IPS-NIHi7 (cell line): ENCODE measurements at regions not wholly inside any gene's neighbourhood (a gene's known extent, or its start where the extent isn't known, plus 50 kb on each side); places are given as distances from the start of the nearest gene placed in this dataset.

ENCODE experiments used
- DNase-seq: peaks from one replicate; pipeline ENCODE4 v3.0.0; 2012; ENCODE audit warnings: mixed read lengths; ENCODE audit errors: extremely low spot score

DNA sequence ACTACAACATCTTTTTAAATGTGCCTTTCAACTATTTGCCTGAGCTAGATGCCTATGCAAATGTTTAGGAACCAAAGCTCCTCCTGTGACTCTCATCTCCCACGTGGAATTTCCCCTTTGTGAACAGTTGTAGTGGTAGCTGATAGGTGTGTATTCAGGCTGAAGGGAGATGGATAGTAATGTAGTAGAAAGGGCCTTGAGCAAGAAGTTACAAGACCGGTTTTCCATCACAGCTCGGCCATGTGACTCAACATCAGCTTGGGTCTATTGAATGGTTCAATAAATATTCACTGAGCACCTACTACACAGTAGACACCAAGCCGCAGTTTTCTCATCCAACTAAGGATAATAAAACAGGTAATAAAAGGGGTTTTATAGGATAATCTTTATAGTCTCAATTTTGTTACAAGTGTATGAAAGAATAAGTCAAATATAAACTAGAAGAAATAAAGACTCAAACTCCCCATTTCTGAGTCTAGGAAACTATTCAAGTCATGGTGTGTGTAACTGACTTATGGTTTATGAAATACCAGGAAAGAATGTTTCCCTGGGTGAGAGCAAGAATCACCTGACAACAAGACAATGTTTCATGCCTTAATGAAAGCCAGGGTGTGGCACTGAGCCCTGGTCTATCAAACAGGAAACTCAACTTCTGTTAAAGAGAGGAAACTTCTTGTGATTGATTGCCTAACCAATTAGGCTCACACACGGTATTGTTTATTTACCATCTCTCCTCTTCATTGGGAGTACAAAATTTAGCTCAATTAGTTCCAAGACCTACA is 187.1 kb upstream of the SPEF2 start:
- no peak for DNase-seq

DNA sequence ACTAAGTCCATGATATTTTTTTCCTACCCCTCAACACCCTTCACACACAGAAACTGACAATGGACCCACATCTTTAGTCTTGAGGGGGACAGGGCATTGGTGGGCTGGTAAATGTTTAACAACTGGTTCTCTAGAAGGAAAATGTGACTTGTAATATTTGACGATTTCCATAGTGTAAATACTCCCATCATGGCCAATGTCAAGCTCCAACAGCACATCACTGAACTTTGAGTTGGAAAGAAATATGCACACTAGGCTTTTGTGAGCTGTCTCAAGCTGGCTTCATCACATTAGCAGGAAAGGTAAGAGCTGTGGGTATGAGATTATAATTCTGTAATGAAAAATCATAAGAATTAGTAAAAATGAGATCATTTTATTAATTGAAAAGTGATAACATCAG is 189.9 kb upstream of the PRLR start:
- DNase-seq: no peak

DNA sequence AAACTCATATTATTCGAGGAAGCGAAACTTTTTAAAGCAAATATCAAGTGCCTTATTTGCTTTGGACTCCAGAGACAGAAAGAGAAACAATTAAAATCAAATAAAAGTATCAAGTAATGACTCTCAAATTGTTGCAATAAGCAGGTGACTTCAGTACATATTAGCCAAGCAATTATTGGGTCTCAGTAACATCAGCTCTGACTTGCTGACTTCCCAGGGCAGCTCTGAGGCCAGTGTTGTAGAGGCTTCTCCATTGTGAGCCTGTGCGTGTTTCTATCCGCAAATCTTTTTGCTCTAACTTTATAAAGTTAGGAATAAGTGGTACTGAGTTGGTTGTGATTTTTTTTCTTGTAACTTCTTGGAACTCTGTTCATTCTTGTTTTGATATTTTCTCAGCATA is 186.8 kb upstream of the PRLR start:
- no peak for DNase-seq

DNA sequence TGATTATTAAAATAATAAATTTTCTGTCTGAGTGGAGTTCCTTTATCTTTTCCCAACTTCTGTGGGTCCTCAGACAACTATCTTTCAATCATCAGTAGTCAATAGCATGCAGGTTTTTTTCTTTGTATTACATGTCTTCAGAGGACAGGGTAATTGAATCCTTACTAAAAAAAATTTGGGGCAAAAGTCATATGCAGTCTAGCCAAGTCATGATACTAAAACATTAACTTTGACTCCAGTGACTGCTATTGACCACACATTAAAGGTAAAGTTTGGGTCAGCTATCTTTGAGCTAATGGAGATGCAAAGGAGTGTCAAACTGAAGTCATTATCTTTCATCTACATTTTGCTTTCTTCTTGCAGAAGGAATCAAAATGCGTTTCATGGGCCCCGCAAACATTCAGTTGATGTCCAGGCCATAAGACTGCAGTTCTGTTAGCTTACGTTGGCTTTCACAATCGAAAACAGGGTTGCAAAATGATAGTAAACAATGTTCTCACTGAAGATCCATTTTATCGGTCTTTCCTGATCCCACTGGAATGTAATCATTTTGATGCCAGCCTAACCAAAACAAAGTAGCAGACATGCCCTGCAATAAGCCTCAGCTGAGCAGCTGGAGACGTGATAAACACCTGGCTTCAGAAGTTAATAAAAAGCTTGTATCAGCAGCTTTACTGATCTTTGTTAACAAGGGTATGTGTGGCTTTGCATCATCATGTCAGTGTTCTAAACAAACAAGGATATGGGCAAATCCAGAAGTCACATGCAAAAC is 186.1 kb upstream of the PRLR start:
- no peak for DNase-seq

DNA sequence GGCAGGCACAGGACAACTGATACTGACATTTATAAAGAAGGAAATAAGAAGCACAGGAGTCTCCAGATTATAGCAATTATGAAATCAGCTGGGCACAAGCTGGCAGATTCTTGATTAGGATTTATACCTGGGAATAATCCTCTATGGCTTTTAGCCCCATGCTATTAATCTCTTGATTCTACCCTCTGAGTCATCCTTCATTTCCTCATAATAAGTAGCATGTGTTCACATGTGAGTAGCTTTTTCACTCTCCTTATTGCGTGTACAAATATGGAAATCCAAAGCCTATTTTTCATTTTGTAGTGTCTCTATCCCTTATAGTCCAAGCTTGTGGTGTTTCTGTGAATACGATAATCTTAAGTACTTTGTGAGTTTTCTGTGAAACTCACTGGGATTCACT is 185.0 kb upstream of the PRLR start:
- DNase-seq: no peak

DNA sequence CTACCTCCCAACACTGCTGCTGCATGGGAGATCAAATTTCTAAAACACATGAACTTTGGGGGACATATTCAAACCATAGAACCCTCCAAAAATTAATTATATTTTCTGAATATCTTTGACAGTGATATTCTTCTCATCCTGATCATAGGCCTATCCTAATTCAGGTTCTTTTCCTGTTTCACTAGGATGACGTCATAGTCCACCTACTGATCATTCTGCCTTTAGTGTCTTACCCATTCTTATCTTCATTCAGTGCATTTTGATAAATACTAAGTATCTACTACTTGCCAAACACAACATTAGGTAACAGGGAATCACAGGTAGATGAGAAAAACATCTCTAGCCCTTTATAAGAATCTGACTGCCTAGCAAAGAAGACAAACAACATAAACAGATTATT is 179.1 kb upstream of the PRLR start:
- DNase-seq: no peak

DNA sequence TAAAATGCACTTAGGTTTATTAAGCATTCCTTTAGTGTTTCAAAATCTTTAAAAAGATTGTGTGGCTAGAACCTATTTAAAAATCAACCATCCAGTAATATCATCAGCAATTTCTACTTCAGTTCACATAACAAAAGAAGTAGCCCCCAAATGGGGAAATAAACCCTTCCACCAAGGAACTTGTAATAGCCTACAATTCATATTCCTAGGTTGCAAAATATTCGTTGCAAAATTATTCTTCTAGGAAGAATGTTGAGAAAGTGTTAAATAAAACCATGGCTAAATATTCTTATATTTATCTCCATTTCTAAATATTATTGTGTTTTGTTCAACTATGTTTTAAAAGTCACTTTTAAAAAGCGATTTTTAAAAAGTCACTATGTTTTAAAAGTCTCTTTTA is 177.9 kb upstream of the PRLR start:
- DNase-seq: no peak

DNA sequence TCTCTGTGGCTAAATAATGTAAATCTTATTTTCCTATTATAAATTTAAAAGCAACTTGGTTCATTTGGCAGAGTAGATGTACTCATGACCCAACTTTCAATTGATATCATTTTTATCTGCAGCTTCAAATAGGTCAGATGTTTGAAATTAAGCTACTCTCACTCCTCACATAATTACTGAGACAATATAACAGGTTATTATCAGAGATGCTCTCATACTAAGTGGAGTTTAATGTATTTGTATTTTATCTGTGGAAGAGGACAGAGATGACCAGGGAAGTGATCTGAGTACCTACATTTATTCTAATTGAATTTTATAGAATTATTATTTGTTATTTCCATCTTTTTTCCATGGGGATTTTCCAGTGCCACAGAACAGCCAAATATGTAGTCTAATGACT is 177.4 kb upstream of the PRLR start:
- DNase-seq: no peak

DNA sequence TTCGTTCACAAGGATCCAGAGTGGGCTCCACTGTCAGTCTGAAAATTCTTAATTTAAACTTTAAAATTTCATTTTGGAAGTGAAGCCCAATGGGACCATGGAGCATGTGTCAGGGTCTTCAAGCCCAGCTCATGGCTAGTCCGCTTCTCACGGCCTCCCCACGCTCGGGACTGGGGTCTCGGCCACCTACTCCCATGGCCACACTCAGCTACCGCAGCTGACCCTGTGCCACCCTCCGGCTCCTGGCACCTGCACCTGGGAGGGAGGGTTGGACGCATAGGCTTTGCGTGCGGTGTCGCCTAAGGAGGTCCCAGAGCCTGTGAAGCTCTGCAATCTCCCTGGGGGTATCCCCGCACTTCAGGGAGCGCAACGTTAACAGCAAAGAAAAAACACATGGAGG is 175.7 kb upstream of the PRLR start:
- DNase-seq: no peak

DNA sequence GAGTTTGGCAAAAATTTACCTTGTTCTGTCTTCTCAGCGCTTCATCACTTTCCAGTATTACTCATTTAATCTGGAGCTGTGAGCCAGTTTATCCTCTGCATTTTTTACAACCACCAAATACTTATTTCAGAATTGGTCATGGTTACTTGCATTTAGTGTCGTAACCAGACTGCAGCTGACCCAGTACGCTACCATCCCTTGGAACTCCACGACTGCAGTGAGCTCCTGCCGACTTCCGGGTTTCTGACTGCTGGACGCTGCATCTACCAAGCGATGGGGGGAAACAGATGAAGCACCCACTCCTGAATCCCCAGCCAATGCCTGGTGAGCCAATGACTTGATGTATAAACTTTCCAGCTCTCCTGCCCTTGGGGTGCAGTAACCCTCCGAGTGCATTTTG is 174.4 kb upstream of the PRLR start:
- DNase-seq: no peak

DNA sequence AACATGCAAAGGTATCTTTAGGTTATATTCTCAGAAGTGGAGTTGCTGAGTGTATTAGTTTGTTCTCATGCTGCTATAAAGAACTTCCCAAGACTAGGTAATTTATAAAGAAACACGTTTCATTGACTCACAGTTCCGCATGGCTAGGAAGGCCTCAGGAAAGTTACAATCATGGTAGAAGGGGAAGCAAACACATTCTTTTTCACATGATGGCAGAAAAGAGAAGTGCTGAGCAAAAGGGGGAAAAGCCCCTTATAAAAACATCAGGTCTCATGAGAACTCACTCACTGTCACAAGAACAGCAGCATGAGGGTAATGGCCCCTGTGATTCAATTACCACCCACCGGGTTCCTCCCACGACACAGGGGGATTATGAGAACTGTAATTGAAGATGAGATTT is 163.6 kb upstream of the PRLR start:
- DNase-seq: no peak

DNA sequence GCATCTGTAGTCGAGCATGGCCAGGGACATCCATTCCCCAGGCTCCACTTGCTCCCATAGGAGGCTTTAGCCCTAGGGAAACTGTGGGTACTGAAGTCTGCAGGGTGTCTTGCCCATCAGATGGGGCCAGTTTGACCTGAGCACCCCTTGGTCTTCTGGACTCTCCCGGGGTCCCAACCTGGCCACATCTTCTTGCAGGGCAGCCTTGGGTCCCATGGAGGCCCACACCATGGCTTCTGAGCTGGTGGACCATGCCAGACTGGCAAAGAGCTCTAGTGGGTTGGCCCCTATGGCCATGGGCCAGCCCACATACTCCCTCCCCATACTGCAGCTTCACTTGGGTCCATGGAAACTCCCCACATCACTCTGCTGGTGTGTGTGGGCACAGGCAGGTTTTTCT is 154.4 kb upstream of the PRLR start:
- no peak for DNase-seq

DNA sequence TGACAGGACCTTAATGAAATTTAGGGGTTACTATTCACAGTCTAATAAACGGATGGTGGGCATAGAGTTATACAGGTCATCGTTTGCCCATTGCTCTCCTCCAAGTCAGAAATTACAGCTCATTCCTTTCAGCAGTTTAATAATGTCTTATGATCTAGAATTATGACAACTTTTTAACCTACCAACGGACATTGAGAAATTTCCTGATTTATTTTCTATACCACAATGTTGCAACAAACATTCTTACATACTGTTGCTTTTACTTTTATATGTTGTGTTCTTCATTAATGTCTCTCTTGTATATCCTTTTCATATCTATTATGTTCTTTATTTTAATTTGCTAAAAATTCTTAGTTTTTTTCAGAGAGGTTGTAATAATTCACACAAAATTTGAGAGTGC is 152.8 kb upstream of the PRLR start:
- no peak for DNase-seq

DNA sequence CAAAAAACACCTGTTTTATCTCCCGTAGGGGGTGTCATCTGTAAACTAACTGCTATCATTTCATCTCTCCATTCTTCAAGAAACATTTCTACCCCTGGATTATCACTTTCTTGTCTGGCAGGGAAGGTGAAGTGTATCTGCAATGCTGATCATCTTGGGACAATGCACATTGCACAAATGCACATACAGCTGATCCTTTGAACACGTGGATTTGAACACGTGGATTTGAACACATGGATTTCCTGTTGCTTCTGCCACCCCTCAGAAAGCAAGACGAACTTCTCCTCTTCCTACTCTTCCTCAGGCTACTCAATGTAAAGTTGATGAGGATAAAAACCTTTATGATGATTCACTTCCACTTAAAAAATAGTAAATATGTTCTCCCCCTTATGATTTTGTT is 147.4 kb upstream of the PRLR start:
- no peak for DNase-seq

DNA sequence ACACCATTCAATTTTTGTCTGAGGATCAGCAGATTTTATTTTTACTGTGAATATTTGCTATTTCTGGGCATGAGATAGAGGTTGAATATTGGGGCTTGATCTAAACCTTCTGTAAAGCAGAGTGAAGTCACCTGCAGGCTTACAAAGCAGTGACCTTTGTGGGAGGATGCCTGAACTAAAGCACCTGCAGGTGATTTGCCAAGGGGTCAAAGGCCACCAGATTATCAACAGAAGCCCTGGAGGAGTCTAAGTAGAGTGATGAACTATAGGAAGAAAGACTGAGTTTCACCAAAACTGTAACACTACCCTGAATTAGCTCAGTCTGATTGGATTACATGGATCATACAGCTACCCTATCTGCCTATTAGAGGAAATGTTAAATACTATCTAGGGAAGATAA is 144.3 kb upstream of the PRLR start:
- DNase-seq: no peak

DNA sequence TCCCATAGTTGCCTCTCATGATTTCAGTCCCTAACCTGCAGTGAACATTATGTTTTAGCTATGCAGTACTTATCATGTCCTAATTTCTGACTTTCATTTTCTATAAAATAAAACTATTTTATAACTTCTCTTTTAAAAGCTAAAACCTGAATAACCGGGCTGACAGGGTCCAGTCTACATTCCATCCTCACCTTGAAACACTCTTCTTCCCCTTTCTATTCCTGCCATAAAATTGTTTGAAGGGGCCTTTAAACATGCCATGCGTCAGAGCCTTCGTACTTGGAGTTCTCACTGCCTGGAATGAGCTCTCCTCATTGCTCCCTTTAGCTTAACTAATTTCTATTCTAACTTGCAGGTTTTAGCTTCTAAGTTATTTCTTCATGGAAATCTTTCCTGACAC is 143.0 kb upstream of the PRLR start:
- DNase-seq: no peak

DNA sequence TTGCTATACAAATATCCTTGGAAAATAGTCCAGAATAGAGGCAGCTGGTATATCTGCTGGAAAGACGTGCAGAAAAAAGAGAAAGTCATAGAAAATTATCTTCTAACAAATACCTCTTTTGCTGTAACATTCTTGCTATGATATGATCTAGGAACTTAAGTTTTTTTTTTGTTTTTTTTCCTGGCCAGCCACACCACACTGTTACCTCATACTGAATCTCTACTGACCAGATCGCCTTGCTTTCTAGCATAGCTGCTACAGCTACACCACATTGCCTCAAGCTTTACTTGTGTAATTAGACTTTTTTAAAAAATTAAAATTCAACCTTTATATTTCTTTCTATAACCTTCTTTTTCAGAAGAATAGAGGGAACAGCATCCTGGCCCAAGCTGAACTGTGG is 142.2 kb upstream of the PRLR start:
- no peak for DNase-seq

DNA sequence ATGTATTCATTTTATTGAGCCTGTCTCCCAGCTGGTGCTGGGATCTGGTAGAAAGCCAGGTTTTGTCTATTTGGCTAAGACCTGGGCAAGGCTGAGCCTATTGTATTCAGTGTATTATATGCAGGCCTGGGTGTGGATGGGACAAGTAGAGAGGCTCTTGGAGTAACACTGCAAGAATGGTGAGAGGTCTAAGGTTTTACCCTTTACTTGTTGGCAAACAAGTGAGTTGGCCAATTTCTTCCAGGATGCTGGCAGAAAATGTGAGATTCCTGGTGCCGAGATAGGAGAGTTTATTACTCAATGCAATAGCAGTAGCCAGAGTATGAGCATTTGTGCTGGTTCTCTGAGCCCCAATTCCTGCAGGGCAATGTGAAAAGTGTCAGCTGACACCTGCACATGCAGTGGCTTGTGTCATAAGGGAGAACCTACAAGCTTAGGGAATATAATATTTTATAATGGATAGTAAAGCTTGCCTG is 141.7 kb upstream of the PRLR start:
- DNase-seq: no peak

DNA sequence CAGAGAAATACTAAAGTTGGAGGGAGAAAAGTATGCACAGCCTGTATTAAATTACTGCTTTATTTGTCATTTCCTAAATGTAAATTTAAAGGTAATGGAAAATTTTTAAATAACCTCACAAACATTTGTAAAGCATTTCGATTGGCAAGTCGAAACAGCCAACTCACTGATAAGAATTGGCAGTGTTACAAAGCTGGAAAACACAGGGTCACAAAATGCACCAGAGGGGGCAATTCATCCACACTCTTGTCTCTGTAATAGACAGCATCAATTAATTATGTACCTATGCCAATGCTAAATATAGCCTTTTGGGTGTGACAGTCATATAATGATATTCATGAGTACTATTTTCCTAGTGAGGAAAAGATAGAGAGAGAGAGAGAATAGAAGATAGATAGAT is 140.6 kb upstream of the PRLR start:
- no peak for DNase-seq

DNA sequence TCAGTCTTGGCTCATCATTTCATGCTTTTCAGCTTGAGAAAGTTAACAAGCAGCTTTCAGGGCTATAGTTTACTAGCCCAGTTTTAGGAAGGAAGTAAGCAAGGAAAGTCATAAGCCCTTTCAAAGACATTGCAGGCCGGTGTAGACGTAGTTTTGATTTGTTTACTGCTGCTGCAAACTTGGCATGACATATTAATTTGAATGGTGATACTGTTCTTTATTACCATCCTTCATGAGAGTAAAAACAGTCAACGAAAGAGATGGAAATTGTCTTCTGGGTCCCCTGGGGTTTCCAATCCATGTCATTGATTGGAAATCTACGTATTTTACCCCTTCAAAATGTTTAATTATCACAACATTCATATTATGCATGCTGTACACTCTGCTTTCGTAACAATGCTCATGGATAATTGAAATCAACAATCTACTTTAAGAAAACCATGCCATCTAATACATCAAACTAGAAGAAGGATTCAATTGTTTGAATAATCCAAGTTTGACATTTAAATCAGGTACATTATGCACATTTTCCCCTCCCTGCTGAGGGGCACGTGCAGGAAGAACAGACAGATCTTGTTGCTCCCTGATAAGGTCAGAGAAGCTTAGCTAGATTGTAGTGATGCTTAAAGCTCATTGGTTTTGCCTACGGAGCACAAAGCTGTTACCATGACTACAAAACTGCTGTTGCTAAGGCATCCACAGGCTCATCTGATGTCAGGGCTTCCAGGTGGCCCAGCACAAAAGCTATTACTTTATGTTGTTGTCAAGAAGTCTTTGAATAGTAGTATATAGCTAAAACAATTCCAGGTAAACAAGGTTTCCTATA is 139.9 kb upstream of the PRLR start:
- peak; percentile 48 for DNase-seq

DNA sequence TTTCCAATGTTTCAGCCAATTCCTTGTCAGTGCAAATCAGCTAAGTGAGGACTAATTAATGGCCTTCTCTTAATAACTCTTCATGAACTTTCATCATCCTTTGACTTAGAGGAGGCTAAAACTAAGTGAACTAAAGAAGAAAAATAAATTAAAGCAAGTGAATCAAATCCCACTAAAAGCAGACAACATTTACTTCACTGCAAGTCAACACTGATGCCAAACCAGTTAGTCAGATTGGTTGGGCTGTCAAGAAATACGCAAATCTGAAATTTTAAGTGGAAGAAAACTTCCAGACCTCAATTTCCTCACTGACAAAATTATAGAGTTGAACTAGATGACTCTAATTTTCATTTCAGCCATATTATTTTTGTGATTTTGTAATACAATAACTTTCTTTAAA is 137.2 kb upstream of the PRLR start:
- DNase-seq: no peak

DNA sequence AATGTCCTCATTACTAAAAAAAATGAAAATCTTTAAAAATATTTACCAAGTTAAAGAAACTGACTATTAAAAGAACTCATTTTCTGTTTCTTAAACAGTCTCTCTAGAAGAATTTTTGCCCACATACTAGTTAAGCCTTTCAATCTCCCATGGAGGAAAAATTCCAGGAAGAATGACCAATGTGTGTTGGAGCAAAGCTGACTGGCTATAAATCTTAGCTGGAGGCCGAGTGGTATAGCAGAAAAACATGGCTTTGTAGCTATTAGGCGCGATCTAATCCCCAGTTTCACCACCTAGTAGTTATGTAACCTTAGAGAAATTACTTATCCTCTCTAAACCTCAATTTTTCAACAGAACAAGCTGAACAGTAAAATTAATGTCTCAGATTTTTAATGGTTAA is 135.5 kb upstream of the PRLR start:
- DNase-seq: no peak

DNA sequence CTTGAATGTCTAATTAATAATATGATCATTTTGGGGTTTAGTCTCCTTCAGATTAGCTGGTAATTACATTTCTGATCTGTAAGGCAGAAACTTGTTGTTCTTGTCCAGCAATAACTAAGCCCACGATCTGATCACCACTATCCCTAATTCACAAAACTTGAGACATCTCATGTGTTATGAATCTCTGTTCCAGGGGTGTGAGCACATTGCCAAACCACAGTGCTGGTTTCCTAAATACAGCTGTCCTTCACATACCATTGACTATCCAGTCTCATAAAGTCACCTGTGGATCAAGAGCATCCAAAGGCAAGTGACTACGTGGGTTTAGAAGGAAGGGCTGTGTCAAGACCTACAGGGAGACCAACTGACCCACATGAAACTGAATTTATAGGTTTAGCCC is 134.1 kb upstream of the PRLR start:
- no peak for DNase-seq
